Left cardiac atrium (tissue), 4 donors: ENCODE measurements at regions not wholly inside any gene's neighbourhood (a gene's known extent, or its start where the extent isn't known, plus 50 kb on each side); places are given as distances from the start of the nearest gene placed in this dataset.

Experiments used
- ATAC-seq, 2 donors: fragments of 200-7000 bp; cut with Tn5 transposase; one replicate each; pipeline ENCODE4 v1.9.1; 2020; ENCODE audit warnings: mild to moderate bottlenecking in 2 of 2, moderate library complexity in 2 of 2
- DNase-seq: peaks from one replicate; pipeline ENCODE4 v3.0.0-alpha.2; 2020
- intact Hi-C, 2 donors: fragments of 100-400 bp; cut with DNase I; formaldehyde crosslinking; loops; one replicate each; pipeline versions ENCODE4 v1.14.1 to v1.15.1; 2022 to 2023
- donor health status: DM: no; HTN: yes; CAD: no.
- donor health status: DM: no; HTN: yes; CAD: no; lungs with severe emphysema.
- donor health status: DM: yes; HTN: yes; CAD: no.
- donor health status: Dilated cardiomyopathy.

GRCh38 chr2:236400594-236401360 is 136.6 kb upstream of the ASB18 start:
- ATAC-seq: no peak
- DNase-seq: no peak
- intact Hi-C loops: no loop called here

- intact Hi-C loops: no loop called here
- ATAC-seq: no peak
- DNase-seq: no peak
These were observed 138.0 kb upstream of the ASB18 start for GRCh38 chr2:236402033-236402790.

GRCh38 chr2:236403125-236403524 is 138.9 kb upstream of the ASB18 start:
- DNase-seq (no peak), ATAC-seq (no peak)
- intact Hi-C loops: no loop called here

- ATAC-seq (no peak), DNase-seq (no peak)
- intact Hi-C loops: no loop called here
These were observed 139.6 kb upstream of the ASB18 start for GRCh38 chr2:236403811-236404210.

- intact Hi-C loops: no loop called here
- no peak for ATAC-seq
- no peak for DNase-seq
These were observed 140.1 kb upstream of the ASB18 start for GRCh38 chr2:236404346-236404745.

- DNase-seq (no peak), ATAC-seq (no peak)
- intact Hi-C loops: no loop called here
These were observed 141.2 kb upstream of the ASB18 start for GRCh38 chr2:236405357-236405756.

GRCh38 chr2:236408090-236408489 is 143.9 kb upstream of the ASB18 start:
- DNase-seq (no peak), ATAC-seq (no peak)
- intact Hi-C loops: no loop called here

- intact Hi-C loops: no loop called here
- ATAC-seq (no peak), DNase-seq (no peak)
These were observed 144.6 kb upstream of the ASB18 start for GRCh38 chr2:236408786-236409185.

GRCh38 chr2:236415684-236416444 is 151.7 kb upstream of the ASB18 start:
- ATAC-seq: no peak
- intact Hi-C loops: no loop called here
- DNase-seq: no peak

GRCh38 chr2:236417150-236417549 is 152.5 kb upstream of the ACKR3 start:
- ATAC-seq: no peak
- intact Hi-C loops: no loop called here
- DNase-seq: no peak

- ATAC-seq (no peak), DNase-seq (no peak)
- intact Hi-C loops: no loop called here
These were observed 139.0 kb upstream of the ACKR3 start for GRCh38 chr2:236430584-236430983.

GRCh38 chr2:236434593-236434992 is 135.0 kb upstream of the ACKR3 start:
- ATAC-seq: no peak
- intact Hi-C loops: no loop called here

GRCh38 chr2:236440110-236440881 is 129.3 kb upstream of the ACKR3 start:
- no peak for DNase-seq
- intact Hi-C loops: no loop called here
- ATAC-seq: no peak

More at GRCh38 chr2:236434593-236434992, 135.0 kb upstream of the ACKR3 start:
- DNase-seq: no peak

- no peak for ATAC-seq
- intact Hi-C loops: no loop called here
- DNase-seq: no peak
These were observed 125.4 kb upstream of the ACKR3 start for GRCh38 chr2:236444187-236444586.

GRCh38 chr2:236445678-236446077 is 123.9 kb upstream of the ACKR3 start:
- intact Hi-C loops: no loop called here
- no peak for DNase-seq
- no peak for ATAC-seq

GRCh38 chr2:236446521-236446920 is 123.1 kb upstream of the ACKR3 start:
- intact Hi-C loops: no loop called here
- no peak for DNase-seq
- no peak for ATAC-seq

GRCh38 chr2:236449167-236449761 is 120.4 kb upstream of the ACKR3 start:
- ATAC-seq: no peak
- DNase-seq: no peak
- intact Hi-C loops: no loop called here

GRCh38 chr2:236452238-236452637 is 117.4 kb upstream of the ACKR3 start:
- intact Hi-C loops: no loop called here
- DNase-seq (no peak), ATAC-seq (no peak)

GRCh38 chr2:236454076-236454475 is 115.5 kb upstream of the ACKR3 start:
- intact Hi-C loops: no loop called here
- ATAC-seq: no peak
- no peak for DNase-seq
